Left ventricle myocardium inferior (tissue), 1 donor: ENCODE measurements at regions not wholly inside any gene's neighbourhood (a gene's known extent, or its start where the extent isn't known, plus 50 kb on each side); places are given as distances from the start of the nearest gene placed in this dataset.
"Not testable (repeated sequence)": the region's sequence is repeated elsewhere in the genome, so short reads cannot be mapped to it uniquely, and the experiment has no call there.

Source experiments
- DNase-seq: peaks from one replicate; pipeline ENCODE4 v3.0.0-alpha.2; 2020
- H3K27ac ChIP-seq: fragments of 200-600 bp; replicated peaks from 2 replicates; pipeline ENCODE4 v1.8.0; 2021
- H3K27me3 ChIP-seq: fragments of 200-600 bp; 2 replicates; pipeline ENCODE4 v1.8.0; 2021; ENCODE audit warnings: low read depth
- H3K36me3 ChIP-seq: fragments of 200-600 bp; 2 replicates; pipeline ENCODE4 v1.8.0; 2021
- H3K4me1 ChIP-seq: fragments of 200-600 bp; 2 replicates; pipeline ENCODE4 v1.8.0; 2021
- H3K4me3 ChIP-seq: fragments of 200-600 bp; 2 replicates; pipeline ENCODE4 v1.8.0; 2021; ENCODE audit warnings: mild to moderate bottlenecking, moderate library complexity
- H3K9me3 ChIP-seq: fragments of 200-600 bp; replicated peaks from 2 replicates; pipeline ENCODE4 v1.8.0; 2021
- CTCF ChIP-seq: fragments of 200-600 bp; IDR thresholded peaks from 2 replicates; pipeline ENCODE4 v1.8.0; 2021; ENCODE audit warnings: antibody characterized with exemption, mild to moderate bottlenecking, borderline replicate concordance
- intact Hi-C: fragments of 100-400 bp; cut with micrococcal nuclease; formaldehyde crosslinking; loops from one replicate; pipeline ENCODE4 v1.11.0; 2022
- donor health status: DM: no; HTN: yes; CAD: no; lungs with severe emphysema.

GRCh38 chr7:57789130-57789529 lies 339.2 kb downstream of the ZNF716 start:
- H3K9me3 ChIP-seq, result peaks cover 7% of the 10 kb centered on the region
- H3K27ac ChIP-seq, result no peak overlapping the region
- no peak for TF ChIP-seq CTCF
- H3K36me3 ChIP-seq, result no peaks in the 10 kb centered on the region
- intact Hi-C loops, result no loop called here
- no peak for DNase-seq
- H3K4me1 ChIP-seq, result no peaks in the 10 kb centered on the region
- H3K4me3 ChIP-seq, result no peak overlapping the region
- no peaks in the 10 kb centered on the region for H3K27me3 ChIP-seq

GRCh38 chr7:57819491-57819981 lies 369.6 kb downstream of the ZNF716 start:
- TF ChIP-seq CTCF, result no peak
- no peak overlapping the region for H3K4me3 ChIP-seq
- H3K9me3 ChIP-seq, result peaks cover 31% of the 10 kb centered on the region
- no peaks in the 10 kb centered on the region for H3K27me3 ChIP-seq
- no peaks in the 10 kb centered on the region for H3K4me1 ChIP-seq
- H3K27ac ChIP-seq, result no peak overlapping the region
- no peaks in the 10 kb centered on the region for H3K36me3 ChIP-seq
- intact Hi-C loops, result no loop called here
- no peak for DNase-seq

GRCh38 chr7:57820477-57820876 lies 370.5 kb downstream of the ZNF716 start:
- no peak overlapping the region for H3K4me3 ChIP-seq
- no peak for DNase-seq
- no peaks in the 10 kb centered on the region for H3K27me3 ChIP-seq
- no peak for TF ChIP-seq CTCF
- H3K9me3 ChIP-seq, result peaks cover 31% of the 10 kb centered on the region
- intact Hi-C loops, result no loop called here
- H3K27ac ChIP-seq, result no peak overlapping the region
- H3K4me1 ChIP-seq, result no peaks in the 10 kb centered on the region
- H3K36me3 ChIP-seq, result no peaks in the 10 kb centered on the region

GRCh38 chr7:57821438-57822382 lies 371.7 kb downstream of the ZNF716 start:
- peaks cover 31% of the 10 kb centered on the region for H3K9me3 ChIP-seq
- H3K4me1 ChIP-seq, result no peaks in the 10 kb centered on the region
- TF ChIP-seq CTCF, result no peak
- no peak overlapping the region for H3K4me3 ChIP-seq
- H3K27me3 ChIP-seq, result no peaks in the 10 kb centered on the region
- H3K36me3 ChIP-seq, result no peaks in the 10 kb centered on the region
- no peak overlapping the region for H3K27ac ChIP-seq
- intact Hi-C loops, result no loop called here
- no peak for DNase-seq

- H3K36me3 ChIP-seq, DNase-seq, H3K4me1 ChIP-seq, H3K9me3 ChIP-seq, intact Hi-C loops, H3K4me3 ChIP-seq, H3K27me3 ChIP-seq, H3K27ac ChIP-seq: not testable (repeated sequence)
These were observed 376.6 kb downstream of the ZNF716 start for GRCh38 chr7:57826548-57826947.

- H3K9me3 ChIP-seq, H3K27ac ChIP-seq, intact Hi-C loops, H3K4me1 ChIP-seq, H3K4me3 ChIP-seq, H3K27me3 ChIP-seq, H3K36me3 ChIP-seq, DNase-seq: not testable (repeated sequence)
These were observed 385.2 kb downstream of the ZNF716 start for GRCh38 chr7:57835161-57835560.

- H3K27ac ChIP-seq, H3K9me3 ChIP-seq, H3K36me3 ChIP-seq, DNase-seq, intact Hi-C loops, H3K4me3 ChIP-seq, H3K4me1 ChIP-seq, H3K27me3 ChIP-seq: not testable (repeated sequence)
These were observed 389.2 kb downstream of the ZNF716 start for GRCh38 chr7:57839152-57839551.
